Aorta (tissue), 5 donors: ENCODE measurements at regions not wholly inside any gene's neighbourhood (a gene's known extent, or its start where the extent isn't known, plus 50 kb on each side); places are given as distances from the start of the nearest gene placed in this dataset.

Experiments used
- ATAC-seq: fragments of 200-7000 bp; cut with Tn5 transposase; one replicate; pipeline ENCODE4 v1.9.1; 2022; ENCODE audit warnings: moderate library complexity; ENCODE audit not compliant: low FRiP score
- DNase-seq, 2 donors: peaks; one replicate each; pipeline ENCODE4 v3.0.0-alpha.2; 2020
- H3K27ac ChIP-seq, 2 donors: one replicate each; pipeline ENCODE4 v1.5.1; 2013; ENCODE audit warnings: low read length in 2 of 2, mild to moderate bottlenecking in 2 of 2, moderate library complexity in 2 of 2, control low read depth in 1 of 2, inconsistent platforms in 1 of 2, low read depth in 1 of 2
- H3K27me3 ChIP-seq, 2 donors: one replicate each; pipeline ENCODE4 v1.6.1; 2013; ENCODE audit warnings: control low read depth in 1 of 2, low read length in 1 of 2, mild to moderate bottlenecking in 1 of 2, moderate library complexity in 1 of 2; ENCODE audit not compliant: insufficient read depth in 2 of 2, control insufficient read depth in 1 of 2
- H3K36me3 ChIP-seq, 2 donors: one replicate each; pipeline ENCODE4 v1.6.1; 2013; ENCODE audit warnings: control low read depth in 1 of 2, low read length in 1 of 2, mild to moderate bottlenecking in 1 of 2; ENCODE audit not compliant: insufficient read depth in 2 of 2, control insufficient read depth in 1 of 2
- H3K4me1 ChIP-seq, 2 donors: one replicate each; pipeline ENCODE4 v1.6.1; 2013; ENCODE audit warnings: low read length in 2 of 2, control low read depth in 1 of 2, mild to moderate bottlenecking in 1 of 2, moderate library complexity in 1 of 2; ENCODE audit not compliant: insufficient read depth in 2 of 2, control insufficient read depth in 1 of 2
- H3K4me3 ChIP-seq, 2 donors: one replicate each; pipeline ENCODE4 v1.5.1; 2013; ENCODE audit warnings: low read length in 2 of 2, control low read depth in 1 of 2, mild to moderate bottlenecking in 1 of 2
- H3K9me3 ChIP-seq: one replicate; pipeline ENCODE4 v1.6.1; 2013; ENCODE audit warnings: mild to moderate bottlenecking, low read length; ENCODE audit not compliant: control insufficient read depth
- WGBS, 2 donors: extraction: QIAGEN DNeasy Blood & Tissue Kit; methylation state at CpG; one replicate each; pipeline ENCODE4 v1.1.7; 2013; 5-methylcytosine and 5-hydroxymethylcytosine counted together
- intact Hi-C, 2 donors: fragments of 100-400 bp; cut with DNase I; formaldehyde crosslinking; loops; one replicate each; pipeline versions ENCODE4 v1.14.2 to v1.15.0; 2022
- donor health status: healthy with polysubstance abuse.
- donor health status: Bipolar disorder and iron deficiency.
- donor health status: DM: no; HTN: no; CAD: no.
- donor health status: DM: no; HTN: no; CAD: no.
- donor health status: DM: yes; HTN: yes; CAD: no.

DNA sequence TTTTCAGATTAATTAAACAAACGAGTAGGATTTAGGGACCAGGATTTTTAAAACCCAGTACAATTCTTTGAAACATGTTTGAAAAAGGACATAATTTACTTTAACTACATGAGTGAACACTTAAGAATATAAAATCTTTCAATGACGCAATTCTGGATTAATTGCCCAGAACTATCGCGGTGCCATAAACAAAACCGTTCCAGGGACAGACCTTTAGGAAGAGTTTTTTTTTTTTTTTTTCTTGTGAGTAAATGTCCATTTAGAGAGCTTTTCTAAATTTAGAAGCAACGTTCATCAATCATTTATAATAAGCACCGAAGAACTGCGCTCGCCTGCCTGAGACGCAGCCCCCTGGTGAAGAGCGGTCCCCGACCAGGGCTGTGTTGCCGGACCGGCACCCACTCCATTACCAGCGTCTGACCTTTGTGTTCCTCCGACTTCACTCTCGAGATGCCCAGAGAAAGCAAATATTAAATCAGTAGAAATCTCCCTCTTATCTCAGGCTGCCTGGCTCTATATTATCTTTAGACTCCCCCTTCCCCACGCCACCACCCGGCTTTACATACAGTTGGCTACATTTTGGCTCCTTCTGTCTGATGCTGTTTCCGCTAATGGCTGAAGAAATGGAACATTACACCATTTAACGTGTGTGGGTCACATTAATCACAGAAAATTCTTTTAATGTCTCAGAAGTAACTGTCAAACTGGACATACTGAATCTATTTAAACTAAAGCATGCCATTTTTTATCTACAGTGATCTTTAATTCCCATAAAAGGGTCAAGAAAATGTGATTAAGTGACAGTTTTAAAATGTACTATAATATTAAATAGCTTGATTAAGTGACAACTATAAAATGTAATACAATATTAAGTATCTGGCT lies 364.0 kb upstream of the MEIS1 start:
- Histone ChIP-seq H3K36me3 (no peaks in the 10 kb centered on the region), H3K27ac (no peak overlapping the region), H3K4me1 (no peaks in the 10 kb centered on the region), H3K4me3 (no peak overlapping the region), H3K27me3 (no peaks in the 10 kb centered on the region), H3K9me3 (peaks cover 1% of the 10 kb centered on the region)
- ATAC-seq (no peak), DNase-seq (no peak)
- intact Hi-C loops: no loop called here
- 12 to 16% methylated on average over 21 of the region's 21 CpGs for WGBS, 2 donors

DNA sequence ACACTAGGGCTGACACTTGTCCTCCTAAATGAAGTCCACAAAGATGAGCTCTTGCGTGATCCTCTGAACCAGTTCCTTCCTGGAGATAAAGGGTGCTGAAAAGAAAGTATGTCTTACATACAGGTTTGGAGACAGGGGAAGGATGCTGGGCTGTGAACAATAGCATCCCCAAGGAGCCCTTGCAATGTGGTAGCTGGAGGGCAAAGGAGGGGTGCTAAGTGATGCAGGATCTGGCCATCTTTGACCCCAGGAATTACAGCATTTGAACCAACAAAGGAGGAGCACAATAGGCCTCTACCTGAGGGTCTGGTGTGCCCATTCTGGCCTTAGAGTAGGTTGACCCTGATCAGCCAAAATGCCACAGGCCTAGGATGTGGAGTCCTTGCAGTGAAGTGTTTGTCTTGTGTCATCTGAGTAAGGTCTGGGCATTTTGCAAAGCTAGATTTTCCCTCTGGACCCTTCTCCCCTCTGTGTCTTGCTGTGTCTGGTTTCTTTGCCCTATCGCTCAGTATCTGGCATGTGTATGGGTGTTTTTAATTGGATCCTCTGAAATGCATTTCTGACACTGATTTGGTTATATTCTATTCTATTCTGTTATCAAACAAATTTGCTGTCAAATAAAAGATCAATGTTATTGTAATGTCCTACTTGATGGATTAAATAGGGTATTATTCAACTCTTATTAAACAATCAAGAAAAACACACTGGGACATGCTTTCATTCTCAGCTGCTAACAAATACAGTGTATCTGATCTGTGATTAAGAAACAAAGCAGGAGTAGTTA lies 364.8 kb upstream of the MEIS1 start:
- Histone ChIP-seq H3K36me3 (no peaks in the 10 kb centered on the region), H3K27ac (no peak overlapping the region), H3K27me3 (no peaks in the 10 kb centered on the region), H3K4me3 (no peak overlapping the region), H3K9me3 (peaks cover 1% of the 10 kb centered on the region), H3K4me1 (no peaks in the 10 kb centered on the region)
- intact Hi-C loops: no loop called here
- ATAC-seq (no peak), DNase-seq (no peak)
- WGBS, 2 donors: 97 to 98% methylated on average over 2 of the region's 2 CpGs

DNA sequence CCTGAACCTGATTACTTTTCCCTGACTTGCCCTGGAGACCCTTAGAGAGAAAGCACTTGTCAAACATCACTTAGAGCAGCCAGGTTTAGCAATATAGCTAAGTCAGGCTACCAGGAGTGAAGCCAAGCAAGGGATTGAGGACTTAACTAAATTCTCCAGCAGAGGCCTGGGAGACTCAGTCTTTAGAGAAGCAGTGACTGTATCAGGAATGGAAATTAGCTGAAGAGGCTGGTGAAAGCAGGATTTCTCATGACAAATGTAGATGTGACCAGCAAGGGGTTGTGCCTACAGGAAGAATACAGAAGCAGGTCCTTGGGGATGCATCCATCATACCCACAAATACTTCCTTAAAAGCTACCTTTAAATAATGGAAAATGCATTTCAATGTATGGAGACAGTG lies 368.9 kb upstream of the MEIS1 start:
- H3K36me3 ChIP-seq: no peaks in the 10 kb centered on the region
- intact Hi-C loops: no loop called here
- H3K27me3 ChIP-seq: no peaks in the 10 kb centered on the region
- no peak overlapping the region for H3K27ac ChIP-seq
- no peak overlapping the region for H3K4me3 ChIP-seq
- H3K4me1 ChIP-seq: no peaks in the 10 kb centered on the region
- H3K9me3 ChIP-seq: peaks cover 1% of the 10 kb centered on the region
- no peak for ATAC-seq
- DNase-seq: no peak

DNA sequence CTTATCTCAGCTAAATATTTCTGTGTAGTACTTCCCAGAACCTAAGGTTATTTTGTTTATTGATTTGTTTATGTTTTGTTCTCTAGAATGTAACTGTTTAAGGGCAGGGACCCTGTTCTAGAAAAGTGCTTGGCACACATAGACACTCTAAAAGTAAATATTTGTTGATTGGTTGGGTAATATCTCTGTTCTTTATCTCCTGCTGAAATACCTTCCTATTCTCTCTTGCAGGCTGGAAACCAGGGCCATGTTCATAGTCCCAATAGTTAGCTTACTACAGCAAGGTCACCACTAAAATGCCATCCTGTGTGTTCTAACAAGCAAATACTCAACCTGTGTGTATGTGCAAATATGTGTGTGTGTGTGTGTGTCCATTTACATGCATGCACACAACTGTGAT lies 375.6 kb upstream of the MEIS1 start:
- H3K27ac ChIP-seq: no peak overlapping the region
- H3K4me3 ChIP-seq: no peak overlapping the region
- H3K4me1 ChIP-seq: no peaks in the 10 kb centered on the region
- no peaks in the 10 kb centered on the region for H3K9me3 ChIP-seq
- ATAC-seq: no peak
- no peaks in the 10 kb centered on the region for H3K27me3 ChIP-seq
- intact Hi-C loops: no loop called here
- DNase-seq: no peak
- no peaks in the 10 kb centered on the region for H3K36me3 ChIP-seq

DNA sequence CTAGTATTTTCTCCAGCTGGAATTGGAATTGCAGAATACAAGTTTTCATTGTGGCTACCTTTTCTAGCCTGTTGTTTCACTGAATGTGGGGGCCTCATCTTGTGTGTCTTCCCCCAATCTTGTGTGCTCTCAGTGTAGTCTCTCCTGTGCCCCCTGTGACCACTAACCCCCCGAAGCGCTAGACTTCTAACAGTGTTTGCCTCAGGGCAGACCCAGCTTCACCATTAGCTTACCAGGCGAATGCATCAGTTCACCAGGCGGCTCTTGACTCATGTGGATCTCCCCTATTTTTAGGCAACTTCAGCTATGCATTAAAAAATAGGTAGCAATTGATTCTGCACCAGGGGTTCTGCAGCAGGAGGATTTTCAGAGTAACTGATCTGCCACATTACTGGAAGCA lies 376.2 kb upstream of the MEIS1 start:
- Histone ChIP-seq H3K4me1 (no peaks in the 10 kb centered on the region), H3K36me3 (no peaks in the 10 kb centered on the region), H3K4me3 (no peak overlapping the region), H3K27ac (no peak overlapping the region), H3K9me3 (no peaks in the 10 kb centered on the region), H3K27me3 (no peaks in the 10 kb centered on the region)
- intact Hi-C loops: no loop called here
- DNase-seq (no peak), ATAC-seq (no peak)
- WGBS, 2 donors: 94 to 96% methylated on average over 4 of the region's 4 CpGs

DNA sequence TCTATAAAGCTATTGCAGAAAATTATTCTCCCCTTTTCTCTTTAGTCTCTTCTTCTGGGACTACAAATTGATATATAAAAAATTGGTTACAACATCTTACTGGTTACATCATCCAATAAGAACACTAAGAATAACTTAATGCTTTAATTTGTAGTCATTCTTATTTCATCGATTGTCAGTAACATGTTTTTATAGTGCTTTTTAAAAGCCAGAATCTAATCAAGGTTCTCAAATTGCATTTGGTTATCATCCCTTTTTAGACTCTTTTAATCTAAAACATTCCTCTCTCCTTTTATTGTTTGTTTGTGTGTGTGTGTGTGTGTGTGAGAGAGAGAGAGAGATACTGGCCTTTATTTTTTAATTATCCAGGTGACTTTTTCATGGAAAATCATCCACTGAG lies 377.1 kb upstream of the MEIS1 start:
- H3K4me3 ChIP-seq: no peak overlapping the region
- intact Hi-C loops: no loop called here
- no peaks in the 10 kb centered on the region for H3K27me3 ChIP-seq
- no peaks in the 10 kb centered on the region for H3K4me1 ChIP-seq
- no peak overlapping the region for H3K27ac ChIP-seq
- no peaks in the 10 kb centered on the region for H3K9me3 ChIP-seq
- no peaks in the 10 kb centered on the region for H3K36me3 ChIP-seq
- ATAC-seq (no peak), DNase-seq (no peak)
- WGBS, 2 donors: 79 to 81% methylated on average over 1 of the region's 1 CpG

DNA sequence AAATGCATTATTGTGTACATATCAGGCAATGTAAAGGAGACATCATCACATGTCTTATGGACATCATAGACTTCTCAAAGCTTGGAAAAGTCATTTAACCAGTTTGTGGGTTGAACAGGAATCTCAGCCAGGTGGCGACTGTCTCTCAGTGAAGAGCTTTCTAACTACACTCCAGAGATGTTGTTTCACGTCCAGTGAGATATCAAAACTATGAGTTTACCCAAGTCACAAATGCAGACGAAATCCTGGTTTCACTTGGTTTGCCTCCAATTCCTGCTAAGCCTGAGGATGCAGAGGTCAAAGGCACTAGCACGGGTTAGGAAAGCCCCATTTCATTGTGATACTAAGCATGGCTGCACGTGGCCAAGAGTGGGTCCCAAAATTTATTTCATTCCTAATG lies 384.5 kb upstream of the MEIS1 start:
- no peaks in the 10 kb centered on the region for H3K4me1 ChIP-seq
- H3K27me3 ChIP-seq: no peaks in the 10 kb centered on the region
- ATAC-seq (no peak), DNase-seq (no peak)
- no peaks in the 10 kb centered on the region for H3K36me3 ChIP-seq
- peaks cover 2% of the 10 kb centered on the region for H3K9me3 ChIP-seq
- H3K4me3 ChIP-seq: no peak overlapping the region
- 63 to 67% methylated on average over 5 of the region's 5 CpGs for WGBS, 2 donors
- H3K27ac ChIP-seq: no peak overlapping the region
- intact Hi-C loops: no loop called here

DNA sequence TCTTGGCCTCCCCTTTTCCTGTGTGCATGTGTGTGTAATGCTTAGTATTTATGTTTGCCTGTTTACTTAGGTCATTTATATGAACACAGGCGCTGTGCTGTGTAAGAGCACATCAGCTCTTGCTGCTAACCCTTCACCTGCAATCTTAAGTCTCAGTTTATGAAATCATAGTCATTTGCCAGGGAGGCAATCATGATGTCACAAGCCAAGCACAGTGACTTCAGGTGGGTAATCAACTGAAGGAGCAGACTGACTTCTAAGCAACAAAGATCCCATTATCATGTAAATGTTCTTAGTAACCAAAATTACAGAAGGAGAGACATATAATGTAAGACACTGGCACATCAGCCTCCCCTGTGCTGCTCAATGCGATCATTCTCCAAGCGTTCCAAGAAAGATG lies 386.3 kb upstream of the MEIS1 start:
- intact Hi-C loops: no loop called here
- Histone ChIP-seq H3K27ac (no peak overlapping the region), H3K36me3 (no peaks in the 10 kb centered on the region), H3K9me3 (peaks cover 2% of the 10 kb centered on the region), H3K4me3 (no peak overlapping the region), H3K27me3 (no peaks in the 10 kb centered on the region), H3K4me1 (no peaks in the 10 kb centered on the region)
- ATAC-seq (no peak), DNase-seq (no peak)
- 96% methylated on average over 3 of the region's 3 CpGs for WGBS, 2 donors
